ENCODE measurements at regions not wholly inside any gene's neighbourhood (a gene's known extent, or its start where the extent isn't known, plus 50 kb on each side); places are given as distances from the start of the nearest gene placed in this dataset.
"Not testable (repeated sequence)": the region's sequence is repeated elsewhere in the genome, so short reads cannot be mapped to it uniquely, and the experiment has no call there.

- no peak for DNase-seq (ENCODE audit: low read depth)
Observed at GRCh38 chr12:89880690-89881350, 172.2 kb upstream of the ATP2B1 start.

GRCh38 chr12:89879766-89880165 lies 171.1 kb upstream of the ATP2B1 start:
- DNase-seq (ENCODE audit: low read depth): no peak

- no peak for DNase-seq (ENCODE audit: low read depth)
Observed at GRCh38 chr12:89878950-89879349, 170.3 kb upstream of the ATP2B1 start.

GRCh38 chr12:89878327-89878726 lies 169.7 kb upstream of the ATP2B1 start:
- DNase-seq (ENCODE audit: low read depth): no peak

GRCh38 chr12:89877671-89878070 lies 169.0 kb upstream of the ATP2B1 start:
- no peak for DNase-seq (ENCODE audit: low read depth)

- no peak for DNase-seq (ENCODE audit: low read depth)
Observed at GRCh38 chr12:89877136-89877535, 168.5 kb upstream of the ATP2B1 start.

- DNase-seq (ENCODE audit: low read depth): no peak
Observed at GRCh38 chr12:89875809-89876208, 167.2 kb upstream of the ATP2B1 start.

DNA sequence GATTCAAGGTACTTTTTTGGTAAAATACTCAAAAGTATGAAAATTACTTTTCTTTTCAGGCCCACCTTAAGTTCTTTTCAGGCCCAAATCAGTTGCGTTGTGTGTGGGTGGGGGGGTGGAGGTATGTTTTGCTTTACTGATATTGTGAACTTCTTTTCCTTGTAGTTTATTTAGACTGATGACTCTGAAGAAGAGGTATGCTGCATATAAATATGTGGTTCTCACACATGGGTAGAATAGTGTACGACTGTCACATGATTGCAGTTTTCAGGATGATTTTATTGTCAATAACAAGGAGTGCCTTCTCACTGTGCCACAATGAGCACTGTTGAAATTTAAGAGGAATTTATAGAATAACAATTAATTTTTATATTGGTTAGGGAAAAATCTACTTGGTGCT lies 166.6 kb upstream of the ATP2B1 start:
- DNase-seq (ENCODE audit: low read depth): no peak

GRCh38 chr12:89874146-89874545 lies 165.5 kb upstream of the ATP2B1 start:
- no peak for DNase-seq (ENCODE audit: low read depth)

- no peak for DNase-seq (ENCODE audit: low read depth)
Observed at GRCh38 chr12:89873745-89874144, 165.1 kb upstream of the ATP2B1 start.

- no peak for DNase-seq (ENCODE audit: low read depth)
Observed at GRCh38 chr12:89872922-89873630, 164.4 kb upstream of the ATP2B1 start.

GRCh38 chr12:89870413-89871184 lies 162.0 kb upstream of the ATP2B1 start:
- no peak for DNase-seq (ENCODE audit: low read depth)

DNA sequence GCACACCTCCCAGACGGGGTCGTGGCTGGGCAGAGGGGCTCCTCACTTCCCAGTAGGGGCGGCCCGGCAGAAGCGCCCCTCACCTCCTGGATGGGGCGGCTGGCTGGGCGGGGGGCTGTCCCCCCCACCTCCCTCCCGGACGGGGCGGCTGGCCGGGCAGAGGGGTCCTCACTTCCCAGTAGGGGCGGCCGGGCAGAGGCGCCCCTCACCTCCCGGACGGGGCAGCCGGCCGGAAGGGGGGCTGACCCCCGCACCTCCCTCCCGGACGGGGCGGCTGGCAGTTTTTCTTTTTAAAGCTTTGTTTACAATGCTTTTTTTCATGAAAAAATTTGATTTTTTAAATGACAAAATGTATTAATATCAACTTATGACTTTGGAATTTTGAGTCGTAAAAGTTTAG lies 159.0 kb upstream of the ATP2B1 start:
- not testable (repeated sequence) for DNase-seq (ENCODE audit: low read depth)

GRCh38 chr12:89864411-89864810 lies 155.8 kb upstream of the ATP2B1 start:
- DNase-seq (ENCODE audit: low read depth): no peak

DNA sequence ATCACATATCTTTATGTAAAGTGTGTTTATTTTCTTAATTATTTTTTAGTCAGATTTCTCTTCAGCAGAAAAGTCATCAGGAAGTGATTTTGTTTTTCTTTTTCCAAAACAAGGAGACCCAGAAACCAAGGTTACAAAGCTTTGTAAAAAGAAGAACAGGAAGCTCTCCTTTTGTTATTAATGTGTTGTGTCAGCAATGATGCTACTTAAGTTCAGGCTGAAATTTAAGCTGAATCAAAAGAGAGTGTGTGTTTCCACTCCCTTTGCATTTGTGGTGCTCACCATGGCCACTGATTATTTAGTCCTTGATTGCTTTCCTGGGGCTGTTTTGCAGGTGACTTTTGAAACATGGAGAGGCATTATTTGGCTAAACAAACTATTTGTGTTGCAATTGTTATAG lies 155.3 kb upstream of the ATP2B1 start:
- no peak for DNase-seq (ENCODE audit: low read depth)

- DNase-seq (ENCODE audit: low read depth): no peak
Observed at GRCh38 chr12:89863493-89863938, 154.9 kb upstream of the ATP2B1 start.

- DNase-seq (ENCODE audit: low read depth): no peak
Observed at GRCh38 chr12:89862511-89863445, 154.1 kb upstream of the ATP2B1 start.

DNA sequence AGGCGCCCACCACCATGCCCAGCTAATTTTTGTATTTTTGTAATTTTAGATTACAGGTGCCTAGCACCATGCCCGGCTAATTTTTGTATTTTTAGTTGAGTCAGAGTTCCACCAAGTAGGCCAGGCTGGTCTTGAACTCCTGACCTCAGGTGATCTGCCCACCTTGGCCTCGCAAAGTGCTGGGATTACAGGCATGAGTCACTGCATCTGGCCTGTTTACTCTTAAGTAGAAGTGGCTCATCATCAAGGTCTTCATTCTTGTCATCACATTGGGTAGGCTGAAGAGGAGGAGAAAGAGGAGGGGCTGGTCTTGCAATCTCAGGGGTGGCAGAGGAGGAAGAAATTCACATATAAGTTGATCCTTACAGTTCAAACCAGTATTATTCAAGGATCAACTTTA lies 152.4 kb upstream of the ATP2B1 start:
- no peak for DNase-seq (ENCODE audit: low read depth)

- DNase-seq (ENCODE audit: low read depth): no peak
Observed at GRCh38 chr12:89859508-89860220, 151.0 kb upstream of the ATP2B1 start.

DNA sequence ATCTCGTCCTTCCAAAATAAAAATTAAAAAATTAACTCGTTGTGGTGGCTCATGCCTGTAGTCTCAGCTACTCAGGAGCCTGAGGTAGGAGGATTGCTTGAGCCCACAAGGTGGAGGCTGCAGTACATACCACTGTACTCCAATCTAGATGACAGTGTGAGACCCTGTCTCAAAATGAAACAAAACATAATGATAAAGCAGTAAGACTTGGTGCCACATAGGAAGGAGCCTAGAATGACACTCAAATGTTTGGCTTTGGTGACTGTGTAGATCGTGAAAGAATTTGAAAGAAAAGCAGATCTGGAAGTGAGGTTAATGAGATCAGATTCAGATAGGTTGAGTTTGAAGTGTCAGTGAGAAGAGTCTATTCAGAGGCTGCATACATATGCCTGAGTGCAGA lies 150.1 kb upstream of the ATP2B1 start:
- DNase-seq (ENCODE audit: low read depth): no peak

DNA sequence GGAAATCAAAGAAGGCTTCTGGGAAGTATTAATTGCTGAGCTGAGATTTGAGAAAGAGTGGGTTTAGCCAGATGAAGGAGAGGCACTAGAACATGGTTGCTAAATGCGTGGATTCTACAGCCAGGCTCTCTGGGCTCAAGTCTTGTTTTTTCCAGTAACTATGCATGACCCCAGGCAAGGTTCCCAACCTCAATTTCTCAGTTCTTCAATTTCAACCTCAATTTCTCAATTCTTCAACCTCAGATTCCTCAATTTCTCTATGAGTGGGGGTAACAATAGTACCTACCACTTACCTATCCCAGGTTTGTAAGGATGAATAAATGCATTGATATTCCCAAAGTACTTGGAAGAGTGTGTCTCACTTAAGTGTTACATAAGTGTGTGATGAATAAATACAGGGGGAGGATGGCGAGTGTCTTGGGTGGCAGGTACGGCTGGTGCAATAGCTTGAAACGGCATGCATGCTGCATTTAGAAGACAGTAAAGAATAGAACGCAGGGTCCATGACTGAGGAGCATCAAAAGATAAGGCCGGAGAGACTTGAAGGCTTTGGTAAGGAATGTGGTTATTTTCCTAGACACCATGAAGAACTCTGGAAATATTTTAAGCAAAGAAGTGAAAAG lies 149.1 kb upstream of the ATP2B1 start:
- no peak for DNase-seq (ENCODE audit: low read depth)
